Astrocyte (in vitro differentiated cells and primary cell): ENCODE measurements at regions not wholly inside any gene's neighbourhood (a gene's known extent, or its start where the extent isn't known, plus 50 kb on each side); places are given as distances from the start of the nearest gene placed in this dataset.

Experiments
- CTCF ChIP-seq: IDR thresholded peaks from 2 replicates; pipeline ENCODE4 v1.5.1; 2011; ENCODE audit warnings: low read depth, mild to moderate bottlenecking, inconsistent platforms, low read length, moderate library complexity; ENCODE audit not compliant: insufficient read depth
- EZH2 ChIP-seq: IDR thresholded peaks from 2 replicates; pipeline ENCODE4 v1.6.1; 2012; ENCODE audit warnings: mild to moderate bottlenecking, low read length, inconsistent platforms; ENCODE audit not compliant: insufficient read depth

DNA sequence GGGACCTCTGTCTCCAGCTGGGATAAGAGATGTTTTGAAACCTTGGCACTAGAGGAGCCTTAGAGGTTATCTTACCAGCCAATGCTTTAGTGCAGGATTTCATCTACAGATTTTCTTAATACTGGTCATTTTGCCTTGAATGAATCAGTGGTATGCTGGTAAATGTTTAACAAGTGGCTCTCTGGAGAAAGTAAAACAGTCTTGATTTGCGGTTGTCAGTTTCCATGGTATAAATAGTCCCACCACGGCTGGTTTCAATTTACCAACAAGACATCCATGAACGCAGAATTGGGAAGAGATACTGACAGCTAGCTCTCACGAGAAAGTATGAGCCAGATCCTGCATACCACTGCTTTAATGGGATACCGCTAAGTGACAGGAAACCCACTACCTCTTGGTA is 56.7 kb upstream of the CXCL14 start:
- TF ChIP-seq CTCF (no peak), EZH2 (no peak)
